Bronchial epithelial cell (primary cell): ENCODE measurements at regions not wholly inside any gene's neighbourhood (a gene's known extent, or its start where the extent isn't known, plus 50 kb on each side); places are given as distances from the start of the nearest gene placed in this dataset.

Source experiments
- DNase-seq: peaks from one replicate; pipeline ENCODE4 v3.0.0-alpha.2; 2010; ENCODE audit warnings: low read depth
- FAIRE-seq: peaks from 2 replicates; lab custom pipeline; 2011; peaks lifted over from hg19 to GRCh38; lab: Jason Lieb, UNC
- H3K27me3 ChIP-seq: 2 replicates; pipeline ENCODE4 v1.5.1; 2011; ENCODE audit warnings: low read length; ENCODE audit not compliant: control insufficient read depth, insufficient read depth
- H3K36me3 ChIP-seq: 2 replicates; pipeline ENCODE4 v1.5.1; 2011; ENCODE audit warnings: low read length; ENCODE audit not compliant: control insufficient read depth, insufficient read depth
- H3K4me3 ChIP-seq: 2 replicates; pipeline ENCODE4 v1.5.1; 2011; ENCODE audit warnings: mild to moderate bottlenecking, low read depth, low read length, control low read depth
- TF ChIP-seq, protein P1 (sequence below): IDR thresholded peaks from 2 replicates; pipeline ENCODE4 v1.5.1; 2011; ENCODE audit warnings: mild to moderate bottlenecking, moderate library complexity, low read length, control low read depth, inconsistent platforms; ENCODE audit not compliant: insufficient read depth, severe bottlenecking

DNA sequence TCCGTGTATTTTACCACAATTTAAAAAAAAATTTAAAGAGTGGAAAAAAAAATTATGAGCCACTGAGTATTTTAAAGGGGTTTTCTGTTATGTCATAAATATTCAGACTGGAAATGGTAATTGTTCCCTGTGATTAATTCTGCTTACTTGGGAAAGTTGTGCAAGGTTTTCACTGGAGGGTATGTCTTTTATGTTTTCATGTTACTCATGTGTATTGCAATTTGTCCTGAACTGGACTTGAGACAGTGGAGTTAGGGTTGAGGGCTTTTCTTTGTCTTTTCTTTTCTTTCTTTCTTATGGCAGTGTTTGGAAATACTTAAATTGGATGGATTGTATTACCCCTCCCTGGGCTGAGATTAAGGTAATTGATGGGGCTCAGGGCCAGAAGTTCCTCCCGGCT is 257.7 kb downstream of the BAMBI start:
- DNase-seq (peak; percentile 42), FAIRE-seq (no peak)
- no peak overlapping the region for H3K4me3 ChIP-seq
- TF ChIP-seq, protein P1, sequence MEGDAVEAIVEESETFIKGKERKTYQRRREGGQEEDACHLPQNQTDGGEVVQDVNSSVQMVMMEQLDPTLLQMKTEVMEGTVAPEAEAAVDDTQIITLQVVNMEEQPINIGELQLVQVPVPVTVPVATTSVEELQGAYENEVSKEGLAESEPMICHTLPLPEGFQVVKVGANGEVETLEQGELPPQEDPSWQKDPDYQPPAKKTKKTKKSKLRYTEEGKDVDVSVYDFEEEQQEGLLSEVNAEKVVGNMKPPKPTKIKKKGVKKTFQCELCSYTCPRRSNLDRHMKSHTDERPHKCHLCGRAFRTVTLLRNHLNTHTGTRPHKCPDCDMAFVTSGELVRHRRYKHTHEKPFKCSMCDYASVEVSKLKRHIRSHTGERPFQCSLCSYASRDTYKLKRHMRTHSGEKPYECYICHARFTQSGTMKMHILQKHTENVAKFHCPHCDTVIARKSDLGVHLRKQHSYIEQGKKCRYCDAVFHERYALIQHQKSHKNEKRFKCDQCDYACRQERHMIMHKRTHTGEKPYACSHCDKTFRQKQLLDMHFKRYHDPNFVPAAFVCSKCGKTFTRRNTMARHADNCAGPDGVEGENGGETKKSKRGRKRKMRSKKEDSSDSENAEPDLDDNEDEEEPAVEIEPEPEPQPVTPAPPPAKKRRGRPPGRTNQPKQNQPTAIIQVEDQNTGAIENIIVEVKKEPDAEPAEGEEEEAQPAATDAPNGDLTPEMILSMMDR = no peak
- no peaks in the 10 kb centered on the region for H3K36me3 ChIP-seq
- H3K27me3 ChIP-seq = no peaks in the 10 kb centered on the region

DNA sequence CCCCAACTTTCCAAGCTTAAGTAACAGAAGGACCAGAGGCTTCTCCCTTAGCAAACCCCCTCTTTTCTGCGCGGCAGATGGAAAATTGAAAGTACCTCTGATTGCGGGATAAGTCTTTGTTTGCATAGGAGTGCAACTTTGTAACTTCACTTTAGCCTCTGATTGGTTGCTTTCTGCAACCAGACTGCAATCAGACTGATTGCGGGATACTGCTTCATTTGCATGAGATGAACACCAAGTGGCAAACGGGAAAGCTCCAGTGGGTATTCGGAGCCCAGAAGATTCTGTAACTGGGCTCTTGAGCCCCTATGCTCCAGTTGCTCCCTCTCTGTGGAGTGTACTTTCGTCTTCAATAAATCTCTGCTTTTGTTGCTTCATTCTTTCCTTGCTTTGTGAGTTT is 260.6 kb downstream of the BAMBI start:
- DNase-seq = no peak
- no peak for FAIRE-seq
- Histone ChIP-seq H3K4me3 (no peak overlapping the region), H3K27me3 (no peaks in the 10 kb centered on the region), H3K36me3 (no peaks in the 10 kb centered on the region)
- TF ChIP-seq, protein P1 = no peak

DNA sequence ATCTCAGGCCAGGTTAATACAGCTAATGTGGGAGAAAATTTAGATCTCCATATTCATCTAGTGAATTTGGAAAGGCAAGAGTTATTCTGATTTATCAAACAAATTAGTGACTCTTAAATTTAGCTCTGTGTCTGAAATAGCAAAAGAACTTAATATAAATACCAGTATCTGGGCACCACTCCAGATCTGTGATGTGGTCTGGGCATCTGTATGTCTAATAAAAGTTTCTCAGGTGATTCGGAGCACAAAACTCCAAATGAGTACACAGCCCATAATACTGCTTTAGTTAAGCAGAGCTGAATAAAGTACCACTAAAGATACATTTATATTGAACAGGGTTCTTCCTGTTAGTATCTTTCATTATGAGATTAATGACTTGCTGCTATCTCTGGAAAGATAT is 261.4 kb downstream of the BAMBI start:
- no peaks in the 10 kb centered on the region for H3K27me3 ChIP-seq
- H3K4me3 ChIP-seq = no peak overlapping the region
- H3K36me3 ChIP-seq = no peaks in the 10 kb centered on the region
- DNase-seq (no peak), FAIRE-seq (no peak)
- TF ChIP-seq, protein P1 = no peak

DNA sequence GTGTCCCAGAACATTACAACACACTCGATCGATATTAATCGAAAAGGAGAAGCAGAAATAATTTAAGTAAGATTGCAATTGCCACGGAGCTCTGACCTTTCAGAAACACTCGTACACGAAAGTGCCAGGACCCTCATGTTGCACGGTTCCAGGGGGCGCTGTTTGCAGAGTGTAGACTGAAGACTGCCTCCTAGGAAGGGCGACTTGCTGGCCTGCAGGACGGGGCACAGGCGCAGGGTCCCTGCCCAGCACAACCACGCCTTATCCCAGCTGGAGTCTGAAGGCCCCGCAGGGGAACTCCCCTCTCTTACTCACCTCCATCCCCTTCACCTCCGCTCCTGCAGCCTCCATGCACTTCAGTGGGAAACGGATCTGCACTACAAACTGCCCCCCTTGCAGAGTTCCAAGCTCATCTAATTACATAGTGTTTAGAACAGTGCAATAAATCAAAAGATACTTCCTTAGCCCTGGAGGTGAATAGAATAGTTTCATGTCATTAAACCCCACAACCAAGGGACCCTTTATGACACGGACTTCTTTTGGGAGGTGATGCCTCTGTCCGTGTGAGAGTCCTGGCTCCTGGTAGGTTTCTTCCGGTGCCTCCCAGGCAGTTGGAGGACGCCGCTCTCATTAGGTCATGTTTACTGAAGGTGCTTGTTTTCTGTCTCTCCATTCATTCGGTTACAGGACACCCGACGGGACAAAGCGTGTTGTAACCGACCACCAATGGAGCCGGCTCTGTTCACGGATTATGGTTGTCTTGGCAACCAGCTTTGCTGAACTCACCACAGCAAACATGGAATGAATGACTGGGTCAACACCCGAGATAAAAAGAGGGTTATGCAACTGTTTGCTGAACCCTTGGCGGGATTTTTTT is 262.2 kb downstream of the BAMBI start:
- peak; percentile 87 for DNase-seq

DNA sequence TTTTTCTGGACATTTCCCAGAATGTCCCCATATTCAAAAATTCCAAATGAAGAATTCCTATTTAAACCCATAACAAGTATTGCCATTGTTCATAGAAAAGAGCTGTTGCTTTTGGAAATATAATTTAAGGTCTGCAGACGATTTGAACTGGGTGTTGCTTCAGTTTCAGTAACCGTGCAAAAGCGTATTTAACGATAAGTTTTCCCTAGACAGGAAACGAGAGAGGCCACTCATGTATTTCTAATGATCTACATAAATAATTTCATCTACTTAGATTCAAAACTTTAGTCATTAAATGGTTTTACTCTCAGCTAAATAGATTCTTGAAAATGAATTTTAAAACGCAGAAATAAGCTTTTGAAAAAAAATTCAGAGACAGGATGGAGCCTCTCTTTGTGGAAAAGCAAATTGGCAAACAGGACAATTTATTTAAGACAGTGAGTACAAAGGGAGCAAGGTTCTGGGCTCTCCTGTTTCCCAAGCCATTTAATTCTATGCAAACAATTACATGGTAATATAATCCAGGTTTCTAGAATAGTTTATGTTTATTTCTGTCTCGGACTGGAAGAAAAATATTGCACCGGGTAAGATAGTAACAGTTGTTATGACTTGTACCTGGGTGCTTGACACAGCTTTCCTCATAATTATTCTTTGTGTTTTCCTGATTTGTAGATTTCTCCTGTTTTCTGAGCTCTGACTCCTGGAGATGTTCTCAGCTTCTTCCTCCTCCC is 263.0 kb downstream of the BAMBI start:
- TF ChIP-seq, protein P1 = no peak
- H3K36me3 ChIP-seq = no peaks in the 10 kb centered on the region

More for the DNA sequence above, 262.2 kb downstream of the BAMBI start:
- H3K4me3 ChIP-seq = no peak overlapping the region
- H3K36me3 ChIP-seq = no peaks in the 10 kb centered on the region
- peak; percentile 7 for FAIRE-seq
- H3K27me3 ChIP-seq = no peaks in the 10 kb centered on the region
- TF ChIP-seq, protein P1 = peak; percentile 42

More for the DNA sequence above, 263.0 kb downstream of the BAMBI start:
- Histone ChIP-seq H3K27me3 (no peaks in the 10 kb centered on the region), H3K4me3 (no peak overlapping the region)
- FAIRE-seq (no peak), DNase-seq (no peak)
